ENCODE measurements at regions not wholly inside any gene's neighbourhood (a gene's known extent, or its start where the extent isn't known, plus 50 kb on each side); places are given as distances from the start of the nearest gene placed in this dataset.

DNA sequence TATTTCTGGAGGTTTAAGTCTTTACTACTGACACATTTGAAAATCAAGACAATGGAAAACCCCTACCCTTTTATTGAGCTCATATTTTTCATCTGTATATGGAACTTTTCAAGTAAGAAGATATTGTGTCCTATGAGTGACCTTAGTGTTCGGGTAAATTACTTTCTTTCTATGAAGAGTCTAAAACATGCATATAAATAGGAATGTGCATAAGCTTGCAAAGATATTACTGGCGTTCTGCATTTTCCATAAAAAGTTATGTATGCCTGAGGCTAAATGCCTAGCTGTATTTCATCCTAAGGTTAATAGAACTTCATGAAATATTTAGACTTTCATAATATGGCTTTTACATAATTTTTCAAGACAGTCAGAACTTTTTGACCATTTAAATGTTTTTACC is 495.8 kb upstream of the ADAMTS5 start:
- Histone ChIP-seq H3K4me3 (replicated peaks; ENCODE audit: low read depth, low read length) (no peak overlapping the region), H3K27me3 (replicated peaks; ENCODE audit: control insufficient read depth, insufficient read depth, low read length) (no peaks in the 10 kb centered on the region), H3K36me3 (ENCODE audit: control insufficient read depth, insufficient read depth, low read length) (no peaks in the 10 kb centered on the region)
- TF ChIP-seq, protein P1, sequence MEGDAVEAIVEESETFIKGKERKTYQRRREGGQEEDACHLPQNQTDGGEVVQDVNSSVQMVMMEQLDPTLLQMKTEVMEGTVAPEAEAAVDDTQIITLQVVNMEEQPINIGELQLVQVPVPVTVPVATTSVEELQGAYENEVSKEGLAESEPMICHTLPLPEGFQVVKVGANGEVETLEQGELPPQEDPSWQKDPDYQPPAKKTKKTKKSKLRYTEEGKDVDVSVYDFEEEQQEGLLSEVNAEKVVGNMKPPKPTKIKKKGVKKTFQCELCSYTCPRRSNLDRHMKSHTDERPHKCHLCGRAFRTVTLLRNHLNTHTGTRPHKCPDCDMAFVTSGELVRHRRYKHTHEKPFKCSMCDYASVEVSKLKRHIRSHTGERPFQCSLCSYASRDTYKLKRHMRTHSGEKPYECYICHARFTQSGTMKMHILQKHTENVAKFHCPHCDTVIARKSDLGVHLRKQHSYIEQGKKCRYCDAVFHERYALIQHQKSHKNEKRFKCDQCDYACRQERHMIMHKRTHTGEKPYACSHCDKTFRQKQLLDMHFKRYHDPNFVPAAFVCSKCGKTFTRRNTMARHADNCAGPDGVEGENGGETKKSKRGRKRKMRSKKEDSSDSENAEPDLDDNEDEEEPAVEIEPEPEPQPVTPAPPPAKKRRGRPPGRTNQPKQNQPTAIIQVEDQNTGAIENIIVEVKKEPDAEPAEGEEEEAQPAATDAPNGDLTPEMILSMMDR (IDR thresholded peaks at IDR 0.05; ENCODE audit: insufficient read depth, low read length, poor library complexity, severe bottlenecking), result no peak
- DNase-seq (ENCODE audit: extremely low read depth, insufficient read length), result no peak

DNA sequence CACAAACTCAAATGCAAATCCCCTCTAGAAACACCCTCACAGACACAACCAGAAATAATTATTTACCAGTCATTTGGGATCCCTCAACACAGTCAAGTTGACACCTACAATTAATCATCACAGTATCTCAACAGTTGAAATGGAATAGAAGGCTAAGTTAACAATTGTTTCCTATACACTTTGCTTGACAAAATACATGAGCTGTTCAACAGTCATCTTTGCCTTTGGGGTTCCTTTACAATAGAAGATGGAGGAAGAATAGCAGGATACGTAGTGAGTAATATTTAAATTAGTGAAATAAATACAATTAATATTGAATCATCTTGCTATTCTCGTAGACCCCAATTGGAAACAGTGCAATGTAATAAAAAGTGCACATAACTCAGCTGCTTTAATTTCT is 487.3 kb upstream of the ADAMTS5 start:
- no peaks in the 10 kb centered on the region for H3K27me3 ChIP-seq (replicated peaks; ENCODE audit: control insufficient read depth, insufficient read depth, low read length)

DNA sequence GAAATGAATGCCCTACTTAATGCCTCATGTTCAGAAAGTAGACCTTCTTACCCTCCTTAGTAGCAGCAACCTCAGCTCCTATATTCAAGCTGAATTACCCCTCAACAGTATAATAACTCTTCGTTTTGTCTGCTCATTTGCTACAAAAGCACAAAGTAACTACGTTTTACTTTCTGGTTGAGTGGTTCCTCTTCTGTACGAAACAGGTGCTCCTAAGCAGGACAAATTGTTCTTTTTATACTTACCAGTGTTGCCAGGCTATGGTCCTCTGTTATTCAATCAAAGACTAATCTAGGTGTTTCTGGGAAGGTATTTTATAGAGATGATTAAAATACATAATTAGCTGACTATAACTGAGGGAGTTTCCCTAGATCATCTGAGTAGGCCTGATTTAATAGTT is 484.2 kb upstream of the ADAMTS5 start:
- no peaks in the 10 kb centered on the region for H3K27me3 ChIP-seq (replicated peaks; ENCODE audit: control insufficient read depth, insufficient read depth, low read length)
- no peak for DNase-seq (ENCODE audit: extremely low read depth, insufficient read length)
- TF ChIP-seq, protein P1 (IDR thresholded peaks at IDR 0.05; ENCODE audit: insufficient read depth, low read length, poor library complexity, severe bottlenecking), result no peak
- H3K4me3 ChIP-seq (replicated peaks; ENCODE audit: low read depth, low read length), result no peak overlapping the region
- no peaks in the 10 kb centered on the region for H3K36me3 ChIP-seq (ENCODE audit: control insufficient read depth, insufficient read depth, low read length)

More for the DNA sequence above, 487.3 kb upstream of the ADAMTS5 start:
- Histone ChIP-seq H3K4me3 (replicated peaks; ENCODE audit: low read depth, low read length) (no peak overlapping the region), H3K36me3 (ENCODE audit: control insufficient read depth, insufficient read depth, low read length) (no peaks in the 10 kb centered on the region)
- TF ChIP-seq, protein P1 (IDR thresholded peaks at IDR 0.05; ENCODE audit: insufficient read depth, low read length, poor library complexity, severe bottlenecking), result no peak
- DNase-seq (ENCODE audit: extremely low read depth, insufficient read length), result no peak

DNA sequence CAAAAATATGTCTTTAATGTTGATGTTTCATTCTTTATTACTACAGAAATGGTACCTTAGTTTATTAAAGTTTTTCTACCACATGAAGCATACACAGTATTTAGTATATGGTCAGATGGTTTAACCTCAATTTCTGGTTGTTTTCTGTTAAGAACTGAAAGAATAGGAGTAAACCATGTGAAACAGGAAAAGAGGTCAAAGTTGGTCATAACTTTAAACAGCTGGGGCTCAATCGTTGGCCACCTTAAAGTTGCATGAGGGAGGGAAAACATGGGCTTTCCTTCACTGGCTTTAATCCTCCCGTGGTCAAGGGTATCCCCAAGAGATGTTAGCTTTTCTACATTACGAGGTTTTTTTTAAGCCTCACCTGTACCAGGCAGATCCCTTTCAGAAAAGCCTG is 483.3 kb upstream of the ADAMTS5 start:
- no peaks in the 10 kb centered on the region for H3K27me3 ChIP-seq (replicated peaks; ENCODE audit: control insufficient read depth, insufficient read depth, low read length)
- H3K4me3 ChIP-seq (replicated peaks; ENCODE audit: low read depth, low read length), result no peak overlapping the region
- no peak for DNase-seq (ENCODE audit: extremely low read depth, insufficient read length)
- H3K36me3 ChIP-seq (ENCODE audit: control insufficient read depth, insufficient read depth, low read length), result no peaks in the 10 kb centered on the region
- TF ChIP-seq, protein P1 (IDR thresholded peaks at IDR 0.05; ENCODE audit: insufficient read depth, low read length, poor library complexity, severe bottlenecking), result no peak

DNA sequence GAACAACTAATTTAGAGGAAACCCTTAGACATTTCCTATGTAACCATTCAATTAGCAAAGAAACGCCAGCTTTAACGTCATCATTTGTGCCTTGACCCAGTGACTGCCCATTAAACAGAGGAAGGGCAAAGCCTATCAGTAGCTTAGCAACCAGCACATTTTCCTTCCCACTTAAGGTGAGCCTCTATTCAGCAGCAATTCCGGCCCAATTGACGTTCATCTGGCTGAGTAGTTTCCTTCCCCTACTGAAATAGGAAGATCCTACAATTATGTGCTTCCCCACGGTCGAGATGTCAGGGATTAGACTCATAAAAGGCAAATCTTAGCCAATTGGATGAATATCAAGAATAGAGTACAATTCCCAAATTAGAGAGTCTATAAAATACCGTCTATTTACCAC is 482.1 kb upstream of the ADAMTS5 start:
- H3K27me3 ChIP-seq (replicated peaks; ENCODE audit: control insufficient read depth, insufficient read depth, low read length), result no peaks in the 10 kb centered on the region
- H3K36me3 ChIP-seq (ENCODE audit: control insufficient read depth, insufficient read depth, low read length), result no peaks in the 10 kb centered on the region
- DNase-seq (ENCODE audit: extremely low read depth, insufficient read length), result no peak
- TF ChIP-seq, protein P1 (IDR thresholded peaks at IDR 0.05; ENCODE audit: insufficient read depth, low read length, poor library complexity, severe bottlenecking), result no peak
- no peak overlapping the region for H3K4me3 ChIP-seq (replicated peaks; ENCODE audit: low read depth, low read length)

DNA sequence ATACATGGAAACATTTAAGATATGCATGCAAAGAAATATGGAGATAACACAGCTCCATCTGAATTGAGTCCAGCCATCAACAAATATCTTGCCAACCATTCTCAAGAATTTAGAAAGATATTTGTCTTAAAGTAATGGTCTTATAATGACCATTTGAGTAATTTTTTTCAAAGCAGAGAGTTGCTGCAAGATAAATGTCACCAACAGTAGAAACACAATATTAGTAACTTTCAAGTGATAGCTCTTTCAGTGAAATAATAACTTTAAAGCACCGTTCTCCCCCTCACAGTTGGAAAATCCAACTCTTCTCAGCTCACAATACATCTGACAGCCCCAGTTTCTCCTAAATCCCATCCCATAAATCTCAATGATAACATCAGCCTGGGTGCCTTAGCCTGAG is 481.0 kb upstream of the ADAMTS5 start:
- Histone ChIP-seq H3K27me3 (replicated peaks; ENCODE audit: control insufficient read depth, insufficient read depth, low read length) (no peaks in the 10 kb centered on the region), H3K4me3 (replicated peaks; ENCODE audit: low read depth, low read length) (no peak overlapping the region), H3K36me3 (ENCODE audit: control insufficient read depth, insufficient read depth, low read length) (no peaks in the 10 kb centered on the region)
- DNase-seq (ENCODE audit: extremely low read depth, insufficient read length), result no peak
- TF ChIP-seq, protein P1 (IDR thresholded peaks at IDR 0.05; ENCODE audit: insufficient read depth, low read length, poor library complexity, severe bottlenecking), result no peak
